PC-3 (cell line): ENCODE measurements at regions not wholly inside any gene's neighbourhood (a gene's known extent, or its start where the extent isn't known, plus 50 kb on each side); places are given as distances from the start of the nearest gene placed in this dataset.

Experiments used
- ATAC-seq: fragments of 200-7000 bp; cut with Tn5 transposase; 2 replicates; pipeline ENCODE4 v1.9.1; 2020; ENCODE audit warnings: mild to moderate bottlenecking, moderate library complexity
- BruUV-seq: library from RNA; stranded (reverse); fragments of 400-500 nt; replicated peaks from 2 replicates; lab custom pipeline; 2021; lab: Mats Ljungman, UMichigan
- CTCF ChIA-PET: fragments of 300-600 bp; sonication (Branson Sonifier 250); formaldehyde crosslinking; loops from one replicate; lab custom pipeline; 2022; ENCODE audit warnings: antibody characterized with exemption; lab: Charles Lee
- POLR2A ChIA-PET: fragments of 300-600 bp; sonication (Branson Sonifier 250); formaldehyde crosslinking; loops from one replicate; lab custom pipeline; 2022; ENCODE audit warnings: antibody characterized with exemption; ENCODE audit not compliant: unreplicated experiment; lab: Charles Lee
- DNase-seq: peaks from one replicate; pipeline ENCODE4 v3.0.0-alpha.2; 2015
- H2AFZ ChIP-seq: fragments of 300-600 bp; sonication (generic); 2 replicates; pipeline ENCODE4 v1.6.0; 2016; ENCODE audit warnings: antibody characterized with exemption, low read length
- H3F3A ChIP-seq: fragments of 300-600 bp; sonication (generic); one replicate; pipeline ENCODE4 v1.6.0; 2017; ENCODE audit warnings: antibody characterized with exemption, low read length, control low read depth, mild to moderate bottlenecking; ENCODE audit not compliant: unreplicated experiment
- H3K27ac ChIP-seq: fragments of 300-600 bp; sonication (generic); 2 replicates; pipeline ENCODE4 v1.5.1; 2016; ENCODE audit warnings: mild to moderate bottlenecking, low read length
- H3K27me3 ChIP-seq: fragments of 300-600 bp; sonication (generic); 2 replicates; pipeline ENCODE4 v1.6.1; 2016; ENCODE audit warnings: low read length, mixed read lengths
- H3K36me3 ChIP-seq: fragments of 300-600 bp; sonication (generic); 2 replicates; pipeline ENCODE4 v1.6.1; 2016; ENCODE audit warnings: low read depth, mixed run types, low read length, mixed read lengths
- H3K4me1 ChIP-seq: fragments of 300-600 bp; sonication (generic); 2 replicates; pipeline ENCODE4 v1.5.1; 2016; ENCODE audit warnings: low read length; ENCODE audit not compliant: insufficient read depth
- H3K4me2 ChIP-seq: fragments of 300-600 bp; sonication (generic); 2 replicates; pipeline ENCODE4 v1.6.0; 2016; ENCODE audit warnings: low read length
- H3K4me3 ChIP-seq: fragments of 300-600 bp; sonication (generic); 2 replicates; pipeline ENCODE4 v1.5.1; 2016; ENCODE audit warnings: mild to moderate bottlenecking, low read length, mixed read lengths
- H3K79me2 ChIP-seq: fragments of 300-600 bp; sonication (generic); 2 replicates; pipeline ENCODE4 v1.6.1; 2017; ENCODE audit warnings: low read length, mixed read lengths
- H3K9ac ChIP-seq: fragments of 300-600 bp; sonication (generic); 2 replicates; pipeline ENCODE4 v1.6.0; 2016; ENCODE audit warnings: mild to moderate bottlenecking, low read length
- H3K9me2 ChIP-seq: fragments of 300-600 bp; sonication (generic); replicated peaks from 2 replicates; pipeline ENCODE4 v1.6.1; 2016; ENCODE audit warnings: mixed run types, low read length, mixed read lengths
- H3K9me3 ChIP-seq: fragments of 300-600 bp; sonication (generic); 2 replicates; pipeline ENCODE4 v1.6.1; 2016; ENCODE audit warnings: low read length, mixed read lengths
- H4K20me1 ChIP-seq: fragments of 300-600 bp; sonication (generic); 2 replicates; pipeline ENCODE4 v1.6.1; 2016; ENCODE audit warnings: low read length, mixed read lengths
- EZH2 ChIP-seq: fragments of 300-600 bp; sonication (generic); IDR thresholded peaks from one replicate; pipeline ENCODE4 v1.6.1; 2017; ENCODE audit warnings: antibody characterized with exemption, mild to moderate bottlenecking, low read length; ENCODE audit not compliant: unreplicated experiment
- EZH2phosphoT487 ChIP-seq: fragments of 300-600 bp; sonication (generic); IDR thresholded peaks from 2 replicates; pipeline ENCODE4 v1.6.1; 2018; ENCODE audit warnings: mild to moderate bottlenecking, antibody characterized with exemption, low read length, borderline replicate concordance
- intact Hi-C: fragments of 100-400 bp; cut with micrococcal nuclease; formaldehyde crosslinking; loops from 2 replicates; pipeline ENCODE4 v1.9.0; 2023
- TF ChIP-seq, protein P1 (sequence below): fragments of 300-600 bp; sonication (generic); conservative IDR thresholded peaks from 2 replicates; pipeline ENCODE4 v1.5.1; 2017; ENCODE audit warnings: antibody characterized with exemption, low read depth, mild to moderate bottlenecking, low read length

DNA sequence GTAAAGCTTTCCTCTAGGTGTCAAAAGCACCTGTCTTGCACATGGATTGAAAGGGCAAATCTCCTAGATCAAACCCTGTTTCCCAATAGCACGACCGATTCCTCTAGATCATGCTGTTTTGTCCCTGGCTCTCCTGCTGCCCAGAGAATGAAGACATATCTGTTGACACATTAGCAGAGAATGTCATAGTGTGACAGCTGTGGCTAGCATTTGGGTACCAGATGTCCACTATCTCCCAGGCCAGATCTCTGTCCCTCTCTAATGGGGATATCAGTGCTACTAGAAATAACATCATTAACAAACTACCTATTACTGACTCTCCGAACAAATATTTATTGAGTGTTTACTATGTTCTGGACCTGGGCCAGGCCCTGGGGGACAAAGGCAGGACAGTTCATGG is 72.4 kb upstream of the ISX start:
- ChIA-PET CTCF (no interaction called here), POLR2A (no interaction called here)
- no peaks in the 10 kb centered on the region for H3K9me3 ChIP-seq
- H3K9ac ChIP-seq: no peak overlapping the region
- no peaks in the 10 kb centered on the region for H3K27me3 ChIP-seq
- H3K36me3 ChIP-seq: no peaks in the 10 kb centered on the region
- no peaks in the 10 kb centered on the region for H3K79me2 ChIP-seq
- H4K20me1 ChIP-seq: no peaks in the 10 kb centered on the region
- no TSS peak for BruUV-seq
- H3K9me2 ChIP-seq: no peaks in the 10 kb centered on the region
- H3F3A ChIP-seq: no peaks in the 10 kb centered on the region
- H2AFZ ChIP-seq: no peak overlapping the region
- ATAC-seq (no peak), DNase-seq (no peak)
- intact Hi-C loops: no loop called here
- no peaks in the 10 kb centered on the region for H3K4me1 ChIP-seq
- no peak for TF ChIP-seq EZH2phosphoT487
- TF ChIP-seq, protein P1, sequence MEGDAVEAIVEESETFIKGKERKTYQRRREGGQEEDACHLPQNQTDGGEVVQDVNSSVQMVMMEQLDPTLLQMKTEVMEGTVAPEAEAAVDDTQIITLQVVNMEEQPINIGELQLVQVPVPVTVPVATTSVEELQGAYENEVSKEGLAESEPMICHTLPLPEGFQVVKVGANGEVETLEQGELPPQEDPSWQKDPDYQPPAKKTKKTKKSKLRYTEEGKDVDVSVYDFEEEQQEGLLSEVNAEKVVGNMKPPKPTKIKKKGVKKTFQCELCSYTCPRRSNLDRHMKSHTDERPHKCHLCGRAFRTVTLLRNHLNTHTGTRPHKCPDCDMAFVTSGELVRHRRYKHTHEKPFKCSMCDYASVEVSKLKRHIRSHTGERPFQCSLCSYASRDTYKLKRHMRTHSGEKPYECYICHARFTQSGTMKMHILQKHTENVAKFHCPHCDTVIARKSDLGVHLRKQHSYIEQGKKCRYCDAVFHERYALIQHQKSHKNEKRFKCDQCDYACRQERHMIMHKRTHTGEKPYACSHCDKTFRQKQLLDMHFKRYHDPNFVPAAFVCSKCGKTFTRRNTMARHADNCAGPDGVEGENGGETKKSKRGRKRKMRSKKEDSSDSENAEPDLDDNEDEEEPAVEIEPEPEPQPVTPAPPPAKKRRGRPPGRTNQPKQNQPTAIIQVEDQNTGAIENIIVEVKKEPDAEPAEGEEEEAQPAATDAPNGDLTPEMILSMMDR: no peak
- no peak for TF ChIP-seq EZH2
- H3K4me3 ChIP-seq: no peak overlapping the region
- H3K27ac ChIP-seq: no peak overlapping the region
- no peak overlapping the region for H3K4me2 ChIP-seq

- no peak overlapping the region for H2AFZ ChIP-seq
- no peaks in the 10 kb centered on the region for H3K4me1 ChIP-seq
- H3K27ac ChIP-seq: no peak overlapping the region
- no peak overlapping the region for H3K4me3 ChIP-seq
- H3K9ac ChIP-seq: no peak overlapping the region
- H3K27me3 ChIP-seq: no peaks in the 10 kb centered on the region
- H3K4me2 ChIP-seq: no peak overlapping the region
- H3K79me2 ChIP-seq: no peaks in the 10 kb centered on the region
- H3F3A ChIP-seq: no peaks in the 10 kb centered on the region
- no peak for DNase-seq
- H3K36me3 ChIP-seq: no peaks in the 10 kb centered on the region
- ATAC-seq: no peak
- H4K20me1 ChIP-seq: no peaks in the 10 kb centered on the region
- no peaks in the 10 kb centered on the region for H3K9me3 ChIP-seq
- CTCF ChIA-PET: no interaction called here
- TF ChIP-seq, protein P1: no peak
- intact Hi-C loops: no loop called here
- no TSS peak for BruUV-seq
- no peaks in the 10 kb centered on the region for H3K9me2 ChIP-seq
- POLR2A ChIA-PET: no interaction called here
Observed at GRCh38 chr22:34997633-34998299, 68.2 kb upstream of the ISX start.

DNA sequence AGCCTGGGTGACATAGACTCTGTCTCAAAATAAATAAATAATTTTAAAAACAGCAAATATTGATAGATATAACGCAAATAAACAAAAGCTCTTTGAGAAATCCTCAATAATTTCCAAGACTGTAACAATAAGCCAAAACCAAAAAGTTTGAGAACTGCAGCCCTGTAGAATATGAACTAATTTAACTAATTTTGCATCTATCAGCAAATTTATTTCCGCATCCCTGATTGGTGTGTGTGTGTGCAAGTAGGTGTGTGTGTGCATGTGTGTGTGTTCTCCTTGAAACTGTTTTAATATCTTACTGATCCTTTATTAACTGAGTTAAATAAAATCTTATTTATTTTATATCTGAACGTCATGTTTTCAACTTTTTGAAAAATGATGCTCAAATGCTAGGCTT is 67.0 kb upstream of the ISX start:
- Histone ChIP-seq H3K9me3 (no peaks in the 10 kb centered on the region), H3K27ac (no peak overlapping the region), H4K20me1 (no peaks in the 10 kb centered on the region), H3F3A (no peaks in the 10 kb centered on the region), H2AFZ (no peak overlapping the region), H3K9ac (no peak overlapping the region), H3K27me3 (no peaks in the 10 kb centered on the region), H3K4me3 (no peak overlapping the region), H3K79me2 (no peaks in the 10 kb centered on the region), H3K9me2 (no peaks in the 10 kb centered on the region), H3K36me3 (no peaks in the 10 kb centered on the region), H3K4me2 (no peak overlapping the region), H3K4me1 (no peaks in the 10 kb centered on the region)
- intact Hi-C loops: no loop called here
- TF ChIP-seq EZH2: no peak
- TF ChIP-seq EZH2phosphoT487: no peak
- TF ChIP-seq, protein P1: no peak
- POLR2A ChIA-PET: no interaction called here
- ATAC-seq (no peak), DNase-seq (no peak)
- CTCF ChIA-PET: no interaction called here
- BruUV-seq: no TSS peak
